ENCODE measurements at regions not wholly inside any gene's neighbourhood (a gene's known extent, or its start where the extent isn't known, plus 50 kb on each side); places are given as distances from the start of the nearest gene placed in this dataset.

- no peak overlapping the region for H3K4me3 ChIP-seq (ENCODE audit: low read length)
- H3K9me3 ChIP-seq (ENCODE audit: low read length), result no peaks in the 10 kb centered on the region
- no peaks in the 10 kb centered on the region for H3K79me2 ChIP-seq (replicated peaks; ENCODE audit: insufficient read depth, low read length)
- no peak overlapping the region for H3K27ac ChIP-seq (ENCODE audit: low read length)
- no peaks in the 10 kb centered on the region for H3K27me3 ChIP-seq (ENCODE audit: insufficient read depth, low read depth, low read length)
- H4K20me1 ChIP-seq (ENCODE audit: insufficient read depth), result no peaks in the 10 kb centered on the region
- no peak overlapping the region for H2AFZ ChIP-seq (ENCODE audit: low read depth, low read length)
- no peaks in the 10 kb centered on the region for H3F3A ChIP-seq (ENCODE audit: insufficient read depth, low read length, poor library complexity, severe bottlenecking)
- H3K9ac ChIP-seq (ENCODE audit: low read length), result no peak overlapping the region
- H3K36me3 ChIP-seq (ENCODE audit: insufficient read depth, low read length), result no peaks in the 10 kb centered on the region
- no peaks in the 10 kb centered on the region for H3K9me2 ChIP-seq (ENCODE audit: insufficient read depth, low read length)
- no peak for TF ChIP-seq REST (IDR thresholded peaks at IDR 0.05; ENCODE audit: borderline replicate concordance)
- no peak for TF ChIP-seq POLR2AphosphoS5 (IDR thresholded peaks at IDR 0.05)
- no peak for TF ChIP-seq MXI1 (conservative IDR thresholded peaks at IDR 0.05; ENCODE audit: poor library complexity, severe bottlenecking)
- TF ChIP-seq CTCF (IDR thresholded peaks at IDR 0.05; ENCODE audit: poor library complexity, severe bottlenecking), result no peak
- TF ChIP-seq TAF1 (IDR thresholded peaks at IDR 0.05; ENCODE audit: low read depth), result no peak
- no peak for TF ChIP-seq EP300 (conservative IDR thresholded peaks at IDR 0.05; ENCODE audit: poor library complexity, severe bottlenecking)
- TF ChIP-seq RAD21 (conservative IDR thresholded peaks at IDR 0.05), result no peak
- no peak for TF ChIP-seq SMC3 (conservative IDR thresholded peaks at IDR 0.05; ENCODE audit: poor library complexity)
- TF ChIP-seq EZH2 (IDR thresholded peaks at IDR 0.05; ENCODE audit: borderline replicate concordance, insufficient read depth, low read length, poor library complexity, severe bottlenecking), result no peak
- H3K4me2 ChIP-seq (ENCODE audit: low read length), result no peak overlapping the region
Observed at GRCh38 chr14:83047059-83047830, 1513.6 kb upstream of the SEL1L start.

GRCh38 chr14:83053022-83053710, 1519.5 kb upstream of the SEL1L start:
- Histone ChIP-seq H4K20me1 (ENCODE audit: insufficient read depth) (no peaks in the 10 kb centered on the region), H3K79me2 (replicated peaks; ENCODE audit: insufficient read depth, low read length) (no peaks in the 10 kb centered on the region), H3K36me3 (ENCODE audit: insufficient read depth, low read length) (no peaks in the 10 kb centered on the region), H3K4me2 (ENCODE audit: low read length) (no peak overlapping the region), H3K9me2 (ENCODE audit: insufficient read depth, low read length) (no peaks in the 10 kb centered on the region), H3K9ac (ENCODE audit: low read length) (no peak overlapping the region), H3K9me3 (ENCODE audit: low read length) (no peaks in the 10 kb centered on the region), H3K4me3 (ENCODE audit: low read length) (no peak overlapping the region), H2AFZ (ENCODE audit: low read depth, low read length) (no peak overlapping the region), H3K27me3 (ENCODE audit: insufficient read depth, low read depth, low read length) (no peaks in the 10 kb centered on the region), H3K27ac (ENCODE audit: low read length) (no peak overlapping the region), H3F3A (ENCODE audit: insufficient read depth, low read length, poor library complexity, severe bottlenecking) (no peaks in the 10 kb centered on the region)
- no peak for TF ChIP-seq REST (IDR thresholded peaks at IDR 0.05; ENCODE audit: borderline replicate concordance)
- TF ChIP-seq EP300 (conservative IDR thresholded peaks at IDR 0.05; ENCODE audit: poor library complexity, severe bottlenecking), result no peak
- no peak for TF ChIP-seq SMC3 (conservative IDR thresholded peaks at IDR 0.05; ENCODE audit: poor library complexity)
- TF ChIP-seq POLR2AphosphoS5 (IDR thresholded peaks at IDR 0.05), result no peak
